ENCODE measurements at regions not wholly inside any gene's neighbourhood (a gene's known extent, or its start where the extent isn't known, plus 50 kb on each side); places are given as distances from the start of the nearest gene placed in this dataset.

- Histone ChIP-seq H3K27ac (ENCODE audit: low read length) (peak overlapping the region; percentile 96), H3K36me3 (ENCODE audit: low read depth, low read length) (no peaks in the 10 kb centered on the region), H3K9me2 (replicated peaks; ENCODE audit: low read length) (no peaks in the 10 kb centered on the region), H3K4me1 (ENCODE audit: insufficient read depth, low read length) (peaks cover 27% of the 10 kb centered on the region), H3K4me2 (ENCODE audit: low read length) (no peak overlapping the region), H2AFZ (ENCODE audit: low read length) (no peak overlapping the region), H3K9me3 (ENCODE audit: low read length) (no peaks in the 10 kb centered on the region), H4K20me1 (ENCODE audit: low read length) (no peaks in the 10 kb centered on the region), H3F3A (ENCODE audit: low read length, unreplicated experiment) (no peaks in the 10 kb centered on the region), H3K9ac (ENCODE audit: low read length) (peak overlapping the region; percentile 74), H3K4me3 (ENCODE audit: low read length) (no peak overlapping the region), H3K27me3 (ENCODE audit: low read length) (no peaks in the 10 kb centered on the region), H3K79me2 (ENCODE audit: low read length) (no peaks in the 10 kb centered on the region)
- no peak for TF ChIP-seq EZH2phosphoT487 (IDR thresholded peaks at IDR 0.05; ENCODE audit: borderline replicate concordance, low read length)
- TF ChIP-seq EZH2 (IDR thresholded peaks at IDR 0.05; ENCODE audit: low read length, unreplicated experiment), result no peak
- TF ChIP-seq, protein P1, sequence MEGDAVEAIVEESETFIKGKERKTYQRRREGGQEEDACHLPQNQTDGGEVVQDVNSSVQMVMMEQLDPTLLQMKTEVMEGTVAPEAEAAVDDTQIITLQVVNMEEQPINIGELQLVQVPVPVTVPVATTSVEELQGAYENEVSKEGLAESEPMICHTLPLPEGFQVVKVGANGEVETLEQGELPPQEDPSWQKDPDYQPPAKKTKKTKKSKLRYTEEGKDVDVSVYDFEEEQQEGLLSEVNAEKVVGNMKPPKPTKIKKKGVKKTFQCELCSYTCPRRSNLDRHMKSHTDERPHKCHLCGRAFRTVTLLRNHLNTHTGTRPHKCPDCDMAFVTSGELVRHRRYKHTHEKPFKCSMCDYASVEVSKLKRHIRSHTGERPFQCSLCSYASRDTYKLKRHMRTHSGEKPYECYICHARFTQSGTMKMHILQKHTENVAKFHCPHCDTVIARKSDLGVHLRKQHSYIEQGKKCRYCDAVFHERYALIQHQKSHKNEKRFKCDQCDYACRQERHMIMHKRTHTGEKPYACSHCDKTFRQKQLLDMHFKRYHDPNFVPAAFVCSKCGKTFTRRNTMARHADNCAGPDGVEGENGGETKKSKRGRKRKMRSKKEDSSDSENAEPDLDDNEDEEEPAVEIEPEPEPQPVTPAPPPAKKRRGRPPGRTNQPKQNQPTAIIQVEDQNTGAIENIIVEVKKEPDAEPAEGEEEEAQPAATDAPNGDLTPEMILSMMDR (conservative IDR thresholded peaks at IDR 0.05; ENCODE audit: low read depth, low read length), result no peak
- BruUV-seq (replicated peaks), result no TSS peak
- DNase-seq (peak; percentile 55), ATAC-seq (no peak)
- ChIA-PET CTCF (no interaction called here), POLR2A (ENCODE audit: unreplicated experiment) (interaction anchor here (0.6 kb wide), 1 partner anchor 15 kb away, joined by 5 read pairs; no protein-coding TSS in a partner anchor)
- intact Hi-C loops (cut with micrococcal nuclease), result no loop called here
Observed at GRCh38 chr1:186577216-186577615, 103.0 kb downstream of the PTGS2 start.

DNA sequence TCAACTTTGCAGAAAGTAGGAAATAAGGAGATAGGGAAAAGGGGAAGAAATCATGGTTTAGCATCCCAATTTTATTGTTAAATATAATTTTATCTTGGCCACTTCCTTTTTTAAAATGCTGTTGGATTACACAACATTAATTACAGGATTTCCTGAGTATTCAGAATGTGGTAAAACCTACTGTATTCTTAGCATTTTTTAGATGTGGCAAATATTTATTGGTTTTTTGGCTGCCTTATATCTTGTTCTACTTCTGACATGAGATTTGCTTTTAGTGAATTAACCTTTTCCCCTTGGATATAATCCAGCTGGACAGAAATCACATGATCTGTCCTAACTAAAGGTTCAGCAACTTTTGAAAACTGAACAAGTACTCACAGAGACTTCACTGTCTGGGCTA lies 104.9 kb downstream of the PTGS2 start:
- intact Hi-C loops (cut with micrococcal nuclease), result no loop called here
- H3K9ac ChIP-seq (ENCODE audit: low read length), result no peak overlapping the region
- H3K9me3 ChIP-seq (ENCODE audit: low read length), result no peaks in the 10 kb centered on the region
- no TSS peak for BruUV-seq (replicated peaks)
- H3F3A ChIP-seq (ENCODE audit: low read length, unreplicated experiment), result no peaks in the 10 kb centered on the region
- ChIA-PET POLR2A (ENCODE audit: unreplicated experiment) (no interaction called here), CTCF (no interaction called here)
- no peak overlapping the region for H3K4me3 ChIP-seq (ENCODE audit: low read length)
- H3K9me2 ChIP-seq (replicated peaks; ENCODE audit: low read length), result no peaks in the 10 kb centered on the region
- no peaks in the 10 kb centered on the region for H3K36me3 ChIP-seq (ENCODE audit: low read depth, low read length)
- peaks cover 27% of the 10 kb centered on the region for H3K4me1 ChIP-seq (ENCODE audit: insufficient read depth, low read length)
- TF ChIP-seq EZH2 (IDR thresholded peaks at IDR 0.05; ENCODE audit: low read length, unreplicated experiment), result no peak
- TF ChIP-seq EZH2phosphoT487 (IDR thresholded peaks at IDR 0.05; ENCODE audit: borderline replicate concordance, low read length), result no peak
- TF ChIP-seq, protein P1 (conservative IDR thresholded peaks at IDR 0.05; ENCODE audit: low read depth, low read length), result no peak
- H3K79me2 ChIP-seq (ENCODE audit: low read length), result no peaks in the 10 kb centered on the region
- H2AFZ ChIP-seq (ENCODE audit: low read length), result no peak overlapping the region
- peak overlapping the region; percentile 35 for H3K27ac ChIP-seq (ENCODE audit: low read length)
- DNase-seq (peak; percentile 16), ATAC-seq (no peak; the same call in 1 of the 2 replicates)
- no peak overlapping the region for H3K4me2 ChIP-seq (ENCODE audit: low read length)
- no peaks in the 10 kb centered on the region for H3K27me3 ChIP-seq (ENCODE audit: low read length)
- no peaks in the 10 kb centered on the region for H4K20me1 ChIP-seq (ENCODE audit: low read length)

GRCh38 chr1:186574926-186575325 lies 105.3 kb downstream of the PTGS2 start:
- no TSS peak for BruUV-seq (replicated peaks)
- Histone ChIP-seq H2AFZ (ENCODE audit: low read length) (no peak overlapping the region), H3K79me2 (ENCODE audit: low read length) (no peaks in the 10 kb centered on the region), H3K9ac (ENCODE audit: low read length) (no peak overlapping the region), H3K9me3 (ENCODE audit: low read length) (no peaks in the 10 kb centered on the region), H3K9me2 (replicated peaks; ENCODE audit: low read length) (no peaks in the 10 kb centered on the region), H3K27ac (ENCODE audit: low read length) (peak overlapping the region; percentile 35), H3K4me1 (ENCODE audit: insufficient read depth, low read length) (peaks cover 27% of the 10 kb centered on the region), H3K4me2 (ENCODE audit: low read length) (no peak overlapping the region), H3K27me3 (ENCODE audit: low read length) (no peaks in the 10 kb centered on the region), H4K20me1 (ENCODE audit: low read length) (no peaks in the 10 kb centered on the region), H3F3A (ENCODE audit: low read length, unreplicated experiment) (no peaks in the 10 kb centered on the region), H3K36me3 (ENCODE audit: low read depth, low read length) (no peaks in the 10 kb centered on the region), H3K4me3 (ENCODE audit: low read length) (no peak overlapping the region)
- no peak for DNase-seq
- TF ChIP-seq, protein P1 (conservative IDR thresholded peaks at IDR 0.05; ENCODE audit: low read depth, low read length), result no peak
- TF ChIP-seq EZH2phosphoT487 (IDR thresholded peaks at IDR 0.05; ENCODE audit: borderline replicate concordance, low read length) (no peak), EZH2 (IDR thresholded peaks at IDR 0.05; ENCODE audit: low read length, unreplicated experiment) (no peak)
- ChIA-PET POLR2A (ENCODE audit: unreplicated experiment) (no interaction called here), CTCF (no interaction called here)
- intact Hi-C loops (cut with micrococcal nuclease), result no loop called here
- no peak for ATAC-seq

All from PC-3 (cell line).